ENCODE measurements at regions not wholly inside any gene's neighbourhood (a gene's known extent, or its start where the extent isn't known, plus 50 kb on each side); places are given as distances from the start of the nearest gene placed in this dataset.

- peak overlapping the region; percentile 22 for H3K4me2 ChIP-seq (ENCODE audit: control insufficient read depth, extremely low read depth, insufficient read depth, low read depth, low read length)
- peak overlapping the region; percentile 27 for H2AFZ ChIP-seq (ENCODE audit: control insufficient read depth, low read length)
- no peak overlapping the region for H3K27ac ChIP-seq (ENCODE audit: control insufficient read depth, insufficient read depth, low read length)
- no peaks in the 10 kb centered on the region for H3K79me2 ChIP-seq (ENCODE audit: control insufficient read depth, insufficient read depth, low read length)
- H3K9ac ChIP-seq (ENCODE audit: control insufficient read depth, extremely low read depth, insufficient read depth, low read length) = no peak overlapping the region
- no peaks in the 10 kb centered on the region for H3K36me3 ChIP-seq (ENCODE audit: control insufficient read depth in 2 of 2, extremely low read depth in 1 of 2, insufficient read depth in 2 of 2, low read length in 2 of 2)
- no peaks in the 10 kb centered on the region for H3K4me1 ChIP-seq (ENCODE audit: control insufficient read depth, extremely low read depth, insufficient read depth, low read length)
- TF ChIP-seq CTCF (optimal IDR thresholded peaks at IDR 0.05 in 1 of 3, IDR thresholded peaks at IDR 0.05 in 1 of 3, conservative IDR thresholded peaks at IDR 0.05 in 1 of 3; ENCODE audit: extremely low read depth in 1 of 3, insufficient read depth in 2 of 3, low read length in 3 of 3) (no peak), EZH2 (IDR thresholded peaks at IDR 0.05; ENCODE audit: low read length) (no peak)
- DNase-seq (ENCODE audit: low read depth, low spot score) (no peak), FAIRE-seq (no peak)
- no peaks in the 10 kb centered on the region for H3K27me3 ChIP-seq (ENCODE audit: control insufficient read depth, extremely low read depth, insufficient read depth, low read length)
- H3K4me3 ChIP-seq (ENCODE audit: control insufficient read depth in 2 of 3, extremely low read depth in 1 of 3, insufficient read depth in 2 of 3, low read depth in 1 of 3, low read length in 3 of 3) = peak overlapping the region in 1 of 3 experiments; percentile 3
- dilution Hi-C loops (cut with MboI; ENCODE audit: extremely low pct_ligation_motif_present, low sequenced_read_pairs) = no loop called here
- H3K9me1 ChIP-seq (ENCODE audit: control insufficient read depth, extremely low read depth, insufficient read depth, low read length) = no peaks in the 10 kb centered on the region
- no peaks in the 10 kb centered on the region for H3K9me3 ChIP-seq (ENCODE audit: control insufficient read depth, low read depth, low read length)
- no peaks in the 10 kb centered on the region for H4K20me1 ChIP-seq (ENCODE audit: control insufficient read depth, extremely low read depth, insufficient read depth, low read length)
These were observed 487.8 kb downstream of the DACH1 start for GRCh38 chr13:71378961-71379905.

GRCh38 chr13:71374471-71375049 is 492.4 kb downstream of the DACH1 start:
- DNase-seq (ENCODE audit: low read depth, low spot score) = no peak
- TF ChIP-seq EZH2 (IDR thresholded peaks at IDR 0.05; ENCODE audit: low read length) = no peak
- no peak for TF ChIP-seq CTCF (optimal IDR thresholded peaks at IDR 0.05 in 1 of 3, IDR thresholded peaks at IDR 0.05 in 1 of 3, conservative IDR thresholded peaks at IDR 0.05 in 1 of 3; ENCODE audit: extremely low read depth in 1 of 3, insufficient read depth in 2 of 3, low read length in 3 of 3)
- Histone ChIP-seq H3K36me3 (ENCODE audit: control insufficient read depth in 2 of 2, extremely low read depth in 1 of 2, insufficient read depth in 2 of 2, low read length in 2 of 2) (no peaks in the 10 kb centered on the region), H3K4me3 (ENCODE audit: control insufficient read depth in 2 of 3, extremely low read depth in 1 of 3, insufficient read depth in 2 of 3, low read depth in 1 of 3, low read length in 3 of 3) (no peak overlapping the region), H3K9me1 (ENCODE audit: control insufficient read depth, extremely low read depth, insufficient read depth, low read length) (no peaks in the 10 kb centered on the region), H3K9ac (ENCODE audit: control insufficient read depth, extremely low read depth, insufficient read depth, low read length) (no peak overlapping the region), H3K79me2 (ENCODE audit: control insufficient read depth, insufficient read depth, low read length) (no peaks in the 10 kb centered on the region), H3K27ac (ENCODE audit: control insufficient read depth, insufficient read depth, low read length) (no peak overlapping the region), H3K9me3 (ENCODE audit: control insufficient read depth, low read depth, low read length) (no peaks in the 10 kb centered on the region), H4K20me1 (ENCODE audit: control insufficient read depth, extremely low read depth, insufficient read depth, low read length) (no peaks in the 10 kb centered on the region), H3K4me1 (ENCODE audit: control insufficient read depth, extremely low read depth, insufficient read depth, low read length) (no peaks in the 10 kb centered on the region), H3K4me2 (ENCODE audit: control insufficient read depth, extremely low read depth, insufficient read depth, low read depth, low read length) (no peak overlapping the region), H3K27me3 (ENCODE audit: control insufficient read depth, extremely low read depth, insufficient read depth, low read length) (no peaks in the 10 kb centered on the region), H2AFZ (ENCODE audit: control insufficient read depth, low read length) (no peak overlapping the region)
- FAIRE-seq = no peak
- dilution Hi-C loops (cut with MboI; ENCODE audit: extremely low pct_ligation_motif_present, low sequenced_read_pairs) = no loop called here
